IMR-90 (cell line): ENCODE measurements at regions not wholly inside any gene's neighbourhood (a gene's known extent, or its start where the extent isn't known, plus 50 kb on each side); places are given as distances from the start of the nearest gene placed in this dataset.

Experiments
- ATAC-seq: fragments of 200-7000 bp; cut with Tn5 transposase; 2 replicates; pipeline ENCODE4 v1.9.1; 2020; ENCODE audit warnings: low read depth, mild to moderate bottlenecking, moderate library complexity
- BruUV-seq: library from RNA; stranded (reverse); fragments of 400-500 nt; replicated peaks from 2 replicates; lab custom pipeline; 2021; lab: Mats Ljungman, UMichigan
- CTCF ChIA-PET: fragments of 300-600 bp; formaldehyde crosslinking; extraction: SDS; loops from one replicate; lab custom pipeline; 2021; ENCODE audit warnings: antibody characterized with exemption; lab: Yijun Ruan, JAX
- POLR2A ChIA-PET: fragments of 300-600 bp; sonication (Branson Sonifier 250); formaldehyde crosslinking; loops from one replicate; lab custom pipeline; 2022; ENCODE audit warnings: antibody characterized with exemption; ENCODE audit not compliant: unreplicated experiment; lab: Charles Lee
- DNase-seq: peaks from one replicate; pipeline ENCODE4 v3.0.0; 2013
- H2AFZ ChIP-seq: replicated peaks from 2 replicates; pipeline ENCODE3; 2013; ENCODE audit warnings: low read length, mild to moderate bottlenecking; ENCODE audit not compliant: poor library complexity
- H2AK5ac ChIP-seq: 2 replicates; pipeline ENCODE4 v1.6.1; 2013; ENCODE audit warnings: low read depth, low read length, inconsistent platforms
- H2AK9ac ChIP-seq: replicated peaks from 2 replicates; pipeline ENCODE3; 2013; ENCODE audit warnings: mild to moderate bottlenecking, low read depth, low read length, moderate library complexity; ENCODE audit not compliant: poor library complexity
- H2BK120ac ChIP-seq: 2 replicates; pipeline ENCODE4 v1.6.1; 2013; ENCODE audit warnings: low read depth, low read length, inconsistent platforms
- H2BK15ac ChIP-seq: 3 replicates; pipeline ENCODE4 v1.6.1; 2013; ENCODE audit warnings: low read depth, low read length, inconsistent platforms
- H2BK20ac ChIP-seq: 2 replicates; pipeline ENCODE4 v1.6.1; 2013; ENCODE audit warnings: low read depth, mild to moderate bottlenecking, inconsistent platforms, low read length, moderate library complexity
- H2BK5ac ChIP-seq: 2 replicates; pipeline ENCODE4 v1.6.1; 2013; ENCODE audit warnings: mild to moderate bottlenecking, low read depth, low read length, inconsistent platforms; ENCODE audit not compliant: poor library complexity, severe bottlenecking
- H3K14ac ChIP-seq: replicated peaks from 2 replicates; pipeline ENCODE4 v1.6.1; 2013; ENCODE audit warnings: low read depth, low read length, inconsistent platforms
- H3K18ac ChIP-seq: 2 replicates; pipeline ENCODE4 v1.6.1; 2013; ENCODE audit warnings: low read depth, low read length, control low read depth
- H3K23ac ChIP-seq: 2 replicates; pipeline ENCODE4 v1.6.1; 2013; ENCODE audit warnings: low read depth, low read length, inconsistent platforms
- H3K27ac ChIP-seq: 2 replicates; pipeline ENCODE4 v1.5.1; 2013; ENCODE audit warnings: mild to moderate bottlenecking, control low read depth, low read length; ENCODE audit not compliant: insufficient read depth
- H3K27me3 ChIP-seq: 2 replicates; pipeline ENCODE4 v1.6.1; 2013; ENCODE audit warnings: low read length; ENCODE audit not compliant: control insufficient read depth, insufficient read depth
- H3K36me3 ChIP-seq: 2 replicates; pipeline ENCODE4 v1.6.1; 2013; ENCODE audit warnings: low read length, mixed read lengths; ENCODE audit not compliant: control insufficient read depth, insufficient read depth
- H3K4ac ChIP-seq: 2 replicates; pipeline ENCODE4 v1.6.1; 2013; ENCODE audit warnings: low read depth, low read length, inconsistent platforms
- H3K4me1 ChIP-seq: 2 replicates; pipeline ENCODE4 v1.6.1; 2013; ENCODE audit warnings: low read length, mixed read lengths; ENCODE audit not compliant: control insufficient read depth, insufficient read depth
- H3K4me2 ChIP-seq: 2 replicates; pipeline ENCODE4 v1.6.1; 2013; ENCODE audit warnings: low read depth, mild to moderate bottlenecking, control low read depth, low read length, moderate library complexity
- H3K4me3 ChIP-seq: 2 replicates; pipeline ENCODE4 v1.5.1; 2013; ENCODE audit warnings: low read depth, mild to moderate bottlenecking, control low read depth, low read length, moderate library complexity; ENCODE audit not compliant: insufficient read depth
- H3K56ac ChIP-seq: 2 replicates; pipeline ENCODE4 v1.6.1; 2013; ENCODE audit warnings: low read length, inconsistent platforms; ENCODE audit not compliant: insufficient read depth; ENCODE audit errors: extremely low read depth
- H3K79me1 ChIP-seq, 2 experiments: 2 replicates each; pipeline ENCODE4 v1.6.1; 2013; ENCODE audit warnings: low read length in 2 of 2, inconsistent platforms in 1 of 2, low read depth in 1 of 2
- H3K9ac ChIP-seq: 2 replicates; pipeline ENCODE4 v1.6.1; 2013; ENCODE audit warnings: low read depth, low read length, control low read depth
- H3K9me1 ChIP-seq: 2 replicates; pipeline ENCODE4 v1.6.1; 2013; ENCODE audit warnings: low read length, inconsistent platforms; ENCODE audit not compliant: insufficient read depth
- H3K9me3 ChIP-seq: 2 replicates; pipeline ENCODE4 v1.6.1; 2013; ENCODE audit warnings: low read length; ENCODE audit not compliant: control insufficient read depth, insufficient read depth
- H4K20me1 ChIP-seq: 2 replicates; pipeline ENCODE4 v1.6.1; 2013; ENCODE audit warnings: low read length, inconsistent platforms; ENCODE audit not compliant: insufficient read depth
- H4K5ac ChIP-seq: 2 replicates; pipeline ENCODE4 v1.6.1; 2013; ENCODE audit warnings: mild to moderate bottlenecking, low read depth, low read length, control low read depth
- H4K8ac ChIP-seq, 2 experiments: 2 replicates each; pipeline ENCODE4 v1.6.1; 2013; ENCODE audit warnings: low read depth in 2 of 2, low read length in 2 of 2, control low read depth in 1 of 2, inconsistent platforms in 1 of 2
- H4K91ac ChIP-seq: 2 replicates; pipeline ENCODE4 v1.6.1; 2013; ENCODE audit warnings: low read depth, low read length, inconsistent platforms; ENCODE audit not compliant: insufficient read depth
- BHLHE40 ChIP-seq: fragments of 150-350 bp; IDR thresholded peaks from 2 replicates; pipeline ENCODE4 v1.6.1; 2016; ENCODE audit warnings: mild to moderate bottlenecking, low read depth, low read length
- CEBPB ChIP-seq: IDR thresholded peaks from 2 replicates; pipeline ENCODE4 v1.6.1; 2012; ENCODE audit warnings: low read depth, low read length, improper control_type of control experiment
- CHD1 ChIP-seq: IDR thresholded peaks from 2 replicates; pipeline ENCODE4 v1.6.1; 2012; ENCODE audit warnings: low read depth, low read length, improper control_type of control experiment
- MAFK ChIP-seq: IDR thresholded peaks from 2 replicates; pipeline ENCODE4 v1.6.1; 2012; ENCODE audit warnings: low read depth, low read length, improper control_type of control experiment
- MAZ ChIP-seq: IDR thresholded peaks from 2 replicates; pipeline ENCODE4 v1.6.1; 2012; ENCODE audit warnings: low read depth, mild to moderate bottlenecking, low read length, improper control_type of control experiment, moderate library complexity, borderline replicate concordance
- MXI1 ChIP-seq: IDR thresholded peaks from 2 replicates; pipeline ENCODE4 v1.6.1; 2012; ENCODE audit warnings: low read depth, mild to moderate bottlenecking, low read length, moderate library complexity, borderline replicate concordance
- NFE2L2 ChIP-seq: fragments of 150-350 bp; IDR thresholded peaks from 2 replicates; pipeline ENCODE4 v1.6.1; 2016; ENCODE audit warnings: low read depth, mild to moderate bottlenecking, low read length
- POLR2A ChIP-seq: IDR thresholded peaks from 2 replicates; pipeline ENCODE4 v1.6.1; 2012; ENCODE audit warnings: mild to moderate bottlenecking, low read depth, low read length
- RAD21 ChIP-seq: IDR thresholded peaks from 2 replicates; pipeline ENCODE4 v1.6.1; 2012; ENCODE audit warnings: low read length, improper control_type of control experiment
- RCOR1 ChIP-seq: IDR thresholded peaks from 2 replicates; pipeline ENCODE4 v1.6.1; 2012; ENCODE audit warnings: mild to moderate bottlenecking, low read length, improper control_type of control experiment; ENCODE audit not compliant: insufficient replicate concordance
- RFX5 ChIP-seq: IDR thresholded peaks from 2 replicates; pipeline ENCODE4 v1.8.0; 2012; ENCODE audit warnings: low read depth, mild to moderate bottlenecking, low read length, moderate library complexity
- WGBS, 2 experiments: methylation state at CpG; one replicate each; pipeline versions ENCODE4 v1.1.5 to v1.1.7; 2013; ENCODE audit warnings: missing lambda C conversion rate in 2 of 2; ENCODE audit not compliant: insufficient read length in 1 of 2; ENCODE audit errors: extremely low coverage in 2 of 2; 5-methylcytosine and 5-hydroxymethylcytosine counted together
- dilution Hi-C: fragments of 300-500 bp; cut with HindIII; formaldehyde crosslinking; loops from one replicate; pipeline ENCODE4 v1.14.3; 2018; ENCODE audit warnings: low sequenced_read_pairs; ENCODE audit not compliant: unreplicated experiment
- in situ Hi-C: fragments of 300-500 bp; cut with MboI; formaldehyde crosslinking; loops from 3 replicates; pipeline ENCODE4 v1.14.3; 2019; ENCODE audit warnings: low sequenced_read_pairs, inconsistent platforms, mixed read lengths
- intact Hi-C: fragments of 100-400 bp; cut with micrococcal nuclease; formaldehyde crosslinking; loops from 2 replicates; pipeline ENCODE4 v1.10.0; 2022
- TF ChIP-seq, protein P1 (sequence below): fragments of 150-350 bp; IDR thresholded peaks from 2 replicates; pipeline ENCODE4 v1.6.1; 2016; ENCODE audit warnings: low read depth, mild to moderate bottlenecking, low read length, moderate library complexity, borderline replicate concordance
- TF ChIP-seq, protein P2 (sequence below): fragments of 150-350 bp; IDR thresholded peaks from 2 replicates; pipeline ENCODE4 v1.6.1; 2017; ENCODE audit warnings: mild to moderate bottlenecking, antibody characterized with exemption, low read length, low read depth

DNA sequence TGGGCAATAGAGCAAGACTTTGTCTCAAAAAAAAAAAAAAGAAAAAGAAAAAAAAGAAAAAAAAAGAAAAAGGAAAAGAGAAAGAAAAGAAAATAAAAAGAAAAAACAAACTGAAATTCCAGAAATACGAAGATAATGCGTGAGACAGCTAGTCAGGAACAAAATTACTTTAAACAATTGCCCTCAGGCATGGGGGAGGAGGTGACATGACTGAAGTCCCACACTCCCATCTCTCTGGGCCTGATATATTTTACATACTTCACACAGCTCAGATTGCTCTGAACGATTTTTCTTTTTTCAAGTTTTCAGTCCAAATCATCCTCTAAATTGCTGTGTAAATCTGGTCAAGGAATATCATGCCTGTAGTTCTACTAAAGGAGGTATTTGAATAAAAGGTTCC, 409.5 kb upstream of the DEPDC1 start:
- TF ChIP-seq RAD21 (no peak), CHD1 (no peak), MXI1 (no peak), MAFK (no peak), BHLHE40 (no peak), CEBPB (no peak), RCOR1 (no peak), POLR2A (no peak), NFE2L2 (no peak), MAZ (no peak), RFX5 (no peak)
- TF ChIP-seq, protein P1, sequence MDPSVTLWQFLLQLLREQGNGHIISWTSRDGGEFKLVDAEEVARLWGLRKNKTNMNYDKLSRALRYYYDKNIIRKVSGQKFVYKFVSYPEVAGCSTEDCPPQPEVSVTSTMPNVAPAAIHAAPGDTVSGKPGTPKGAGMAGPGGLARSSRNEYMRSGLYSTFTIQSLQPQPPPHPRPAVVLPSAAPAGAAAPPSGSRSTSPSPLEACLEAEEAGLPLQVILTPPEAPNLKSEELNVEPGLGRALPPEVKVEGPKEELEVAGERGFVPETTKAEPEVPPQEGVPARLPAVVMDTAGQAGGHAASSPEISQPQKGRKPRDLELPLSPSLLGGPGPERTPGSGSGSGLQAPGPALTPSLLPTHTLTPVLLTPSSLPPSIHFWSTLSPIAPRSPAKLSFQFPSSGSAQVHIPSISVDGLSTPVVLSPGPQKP: no peak
- TF ChIP-seq, protein P2, sequence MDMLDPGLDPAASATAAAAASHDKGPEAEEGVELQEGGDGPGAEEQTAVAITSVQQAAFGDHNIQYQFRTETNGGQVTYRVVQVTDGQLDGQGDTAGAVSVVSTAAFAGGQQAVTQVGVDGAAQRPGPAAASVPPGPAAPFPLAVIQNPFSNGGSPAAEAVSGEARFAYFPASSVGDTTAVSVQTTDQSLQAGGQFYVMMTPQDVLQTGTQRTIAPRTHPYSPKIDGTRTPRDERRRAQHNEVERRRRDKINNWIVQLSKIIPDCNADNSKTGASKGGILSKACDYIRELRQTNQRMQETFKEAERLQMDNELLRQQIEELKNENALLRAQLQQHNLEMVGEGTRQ: no peak
- ATAC-seq: no peak
- Histone ChIP-seq H3K18ac (no peak overlapping the region), H4K8ac (no peak overlapping the region), H3K4me3 (no peak overlapping the region), H3K56ac (no peak overlapping the region), H3K27me3 (no peaks in the 10 kb centered on the region), H2BK5ac (no peak overlapping the region), H3K9me3 (0 out of 2 replicates have a peak, but pooled peaks cover 6% of the 10 kb centered on the region), H3K14ac (no peak overlapping the region), H2BK20ac (no peak overlapping the region), H3K9ac (no peak overlapping the region), H3K4me1 (no peaks in the 10 kb centered on the region), H3K9me1 (no peaks in the 10 kb centered on the region), H2BK120ac (no peak overlapping the region), H3K27ac (no peak overlapping the region), H4K5ac (no peak overlapping the region), H3K23ac (no peak overlapping the region), H3K79me1 (no peaks in the 10 kb centered on the region), H4K91ac (no peak overlapping the region), H2BK15ac (no peak overlapping the region), H4K20me1 (no peaks in the 10 kb centered on the region), H3K4me2 (no peak overlapping the region), H3K4ac (no peak overlapping the region), H2AK9ac (no peak overlapping the region), H2AK5ac (no peak overlapping the region), H2AFZ (no peak overlapping the region), H3K36me3 (no peaks in the 10 kb centered on the region)
- in situ Hi-C loops: no loop called here
- POLR2A ChIA-PET: no interaction called here
- DNase-seq: no peak
- CTCF ChIA-PET: interaction anchor here (0.5 to 0.8 kb wide), 2 partner anchors 104 to 119 kb away, joined by 3 read pairs; no protein-coding TSS in a partner anchor
- no CpG with 5 or more reads among the region's 3 CpGs for WGBS, 2 experiments
- intact Hi-C loops: no loop called here
- no TSS peak for BruUV-seq
- dilution Hi-C loops: no loop called here
